Keratinocyte (primary cell): ENCODE measurements at regions not wholly inside any gene's neighbourhood (a gene's known extent, or its start where the extent isn't known, plus 50 kb on each side); places are given as distances from the start of the nearest gene placed in this dataset.

Experiments
- EZH2 ChIP-seq: IDR thresholded peaks from one replicate; pipeline ENCODE4 v1.6.1; 2012; ENCODE audit warnings: inconsistent platforms, mild to moderate bottlenecking, low read length, moderate library complexity
- TF ChIP-seq, protein P1 (sequence below), 3 experiments: IDR thresholded peaks in 1 of 3; conservative IDR thresholded peaks in 1 of 3; optimal IDR thresholded peaks in 1 of 3; 2 replicates in 2 of 3; 3 replicates in 1 of 3; pipeline versions ENCODE3 to v1.5.1; 2011; ENCODE audit warnings: low read length in 3 of 3, mild to moderate bottlenecking in 3 of 3, moderate library complexity in 2 of 3, control low read depth in 1 of 3, inconsistent platforms in 1 of 3; ENCODE audit not compliant: insufficient read depth in 2 of 3; ENCODE audit errors: extremely low read depth in 1 of 3

DNA sequence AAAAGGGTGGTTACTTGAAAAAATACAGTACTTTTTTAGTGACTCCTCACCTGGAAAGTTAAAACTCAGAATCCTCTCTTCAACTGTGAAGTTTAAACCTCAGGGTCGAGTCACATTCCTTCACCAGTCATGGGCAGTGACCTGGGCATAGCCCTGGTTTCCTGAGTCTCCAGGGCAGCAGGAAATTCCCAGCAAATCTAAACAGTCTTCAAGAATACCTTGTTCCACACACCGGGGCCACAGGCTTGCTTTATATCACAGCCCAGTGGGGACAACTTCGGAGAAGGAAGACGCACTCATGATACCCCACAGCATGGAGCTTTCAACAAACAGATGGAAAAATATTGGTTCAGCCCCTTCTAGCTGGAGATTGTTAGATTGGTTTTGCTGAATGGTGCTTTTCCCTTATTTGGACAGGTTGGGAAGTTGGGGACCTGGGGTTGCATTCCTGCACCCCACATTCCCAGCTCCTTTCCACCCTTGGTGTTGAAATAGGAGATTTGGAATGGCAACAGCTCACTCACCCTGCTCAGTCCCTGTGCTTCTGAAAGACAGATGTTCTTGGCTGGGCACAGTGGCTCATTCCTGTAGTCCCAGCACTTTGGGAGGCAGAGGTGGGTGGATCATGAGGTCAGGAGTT lies 113.0 kb upstream of the TMEM170B start:
- TF ChIP-seq, protein P1, sequence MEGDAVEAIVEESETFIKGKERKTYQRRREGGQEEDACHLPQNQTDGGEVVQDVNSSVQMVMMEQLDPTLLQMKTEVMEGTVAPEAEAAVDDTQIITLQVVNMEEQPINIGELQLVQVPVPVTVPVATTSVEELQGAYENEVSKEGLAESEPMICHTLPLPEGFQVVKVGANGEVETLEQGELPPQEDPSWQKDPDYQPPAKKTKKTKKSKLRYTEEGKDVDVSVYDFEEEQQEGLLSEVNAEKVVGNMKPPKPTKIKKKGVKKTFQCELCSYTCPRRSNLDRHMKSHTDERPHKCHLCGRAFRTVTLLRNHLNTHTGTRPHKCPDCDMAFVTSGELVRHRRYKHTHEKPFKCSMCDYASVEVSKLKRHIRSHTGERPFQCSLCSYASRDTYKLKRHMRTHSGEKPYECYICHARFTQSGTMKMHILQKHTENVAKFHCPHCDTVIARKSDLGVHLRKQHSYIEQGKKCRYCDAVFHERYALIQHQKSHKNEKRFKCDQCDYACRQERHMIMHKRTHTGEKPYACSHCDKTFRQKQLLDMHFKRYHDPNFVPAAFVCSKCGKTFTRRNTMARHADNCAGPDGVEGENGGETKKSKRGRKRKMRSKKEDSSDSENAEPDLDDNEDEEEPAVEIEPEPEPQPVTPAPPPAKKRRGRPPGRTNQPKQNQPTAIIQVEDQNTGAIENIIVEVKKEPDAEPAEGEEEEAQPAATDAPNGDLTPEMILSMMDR (optimal IDR thresholded peaks at IDR 0.05 in 1 of 3, IDR thresholded peaks at IDR 0.05 in 1 of 3, conservative IDR thresholded peaks at IDR 0.05 in 1 of 3; ENCODE audit: extremely low read depth in 1 of 3, insufficient read depth in 2 of 3, low read length in 3 of 3): no peak
- TF ChIP-seq EZH2: no peak
